GM20431 (cell line): ENCODE measurements at regions not wholly inside any gene's neighbourhood (a gene's known extent, or its start where the extent isn't known, plus 50 kb on each side); places are given as distances from the start of the nearest gene placed in this dataset.
"Not testable (repeated sequence)": the region's sequence is repeated elsewhere in the genome, so short reads cannot be mapped to it uniquely, and the experiment has no call there.

Source experiments
- in situ Hi-C: fragments of 300-500 bp; cut with MseI, MboI; formaldehyde crosslinking; loops from one replicate; pipeline ENCODE4 v1.15.0; 2020; ENCODE audit warnings: low sequenced_read_pairs; ENCODE audit not compliant: unreplicated experiment

DNA sequence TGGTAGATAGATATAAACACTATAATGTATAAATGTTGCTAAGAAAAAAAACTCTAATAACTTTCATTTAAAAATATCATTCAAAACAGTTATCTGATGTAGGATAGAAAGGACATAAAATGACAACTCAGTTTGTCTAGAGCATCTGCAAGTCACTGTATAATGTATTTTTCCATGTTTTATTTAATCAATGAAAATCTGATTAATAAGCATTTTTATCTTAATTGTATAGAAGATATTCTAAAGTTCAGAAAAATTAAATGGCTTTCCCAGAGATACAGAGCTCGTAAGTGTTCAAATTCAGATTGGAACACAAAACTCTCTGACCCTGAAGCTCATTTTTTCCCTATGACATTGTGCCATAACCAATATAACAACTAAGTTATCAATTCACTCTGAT, 295.9 kb upstream of the DCN start:
- in situ Hi-C loops = no loop called here

DNA sequence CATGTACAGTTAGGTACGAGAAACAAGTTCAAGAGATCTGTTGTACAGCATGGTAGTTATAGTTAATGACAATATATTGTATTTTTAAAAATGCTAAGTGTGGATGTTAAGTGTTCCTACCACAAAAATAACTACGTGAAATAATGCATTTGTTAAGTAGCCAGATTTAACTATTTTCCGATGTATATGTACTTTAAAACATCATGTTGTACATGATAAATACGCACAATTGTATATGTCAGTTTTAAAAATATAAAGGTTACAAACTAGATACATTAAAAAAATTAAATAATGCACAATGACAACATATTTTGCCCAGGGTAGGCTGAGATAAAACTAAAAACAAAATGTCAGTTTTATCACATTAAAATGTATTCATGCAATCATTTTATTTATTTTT, 285.1 kb upstream of the DCN start:
- in situ Hi-C loops = no loop called here

- in situ Hi-C loops = no loop called here
These were observed 278.4 kb upstream of the DCN start for GRCh38 chr12:91461061-91461460.

- in situ Hi-C loops = no loop called here
These were observed 277.9 kb upstream of the DCN start for GRCh38 chr12:91460469-91460868.

DNA sequence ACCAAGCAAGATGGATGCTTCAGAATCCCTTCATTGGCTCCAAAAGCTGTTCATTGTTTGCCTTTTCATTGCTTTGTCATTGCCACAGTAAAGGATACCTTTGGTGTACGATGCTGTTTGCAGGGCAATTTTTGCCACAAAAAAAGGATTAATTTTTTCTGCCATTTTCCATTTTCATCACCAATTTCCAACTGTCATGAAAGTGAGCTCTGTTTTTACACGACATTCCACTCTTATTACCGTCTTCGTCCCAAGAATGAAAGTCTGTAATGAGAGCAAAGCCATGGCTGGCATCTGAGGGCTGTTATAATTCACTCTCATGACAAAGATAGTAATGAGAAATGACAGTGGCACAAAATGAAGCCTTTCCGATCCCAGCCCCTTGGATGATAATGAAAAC, 272.7 kb upstream of the DCN start:
- in situ Hi-C loops = no loop called here

- in situ Hi-C loops = no loop called here
These were observed 271.6 kb upstream of the DCN start for GRCh38 chr12:91454179-91454578.

DNA sequence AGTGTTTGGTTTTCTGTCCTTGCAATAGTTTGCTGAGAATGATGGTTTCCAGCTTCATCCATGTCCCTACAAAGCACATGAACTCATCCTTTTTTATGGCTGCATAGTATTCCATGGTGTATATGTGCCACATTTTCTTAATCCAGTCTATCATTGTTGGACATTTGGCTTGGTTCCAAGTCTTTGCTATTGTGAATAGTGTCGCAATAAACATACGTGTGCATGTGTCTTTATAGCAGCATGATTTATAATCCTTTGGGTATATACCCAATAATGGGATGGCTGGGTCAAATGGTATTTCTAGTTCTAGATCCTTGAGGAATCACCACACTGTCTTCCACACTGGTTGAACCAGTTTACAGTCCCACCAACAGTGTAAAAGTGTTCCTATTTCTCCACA, 269.8 kb upstream of the DCN start:
- in situ Hi-C loops = not testable (repeated sequence)

- in situ Hi-C loops = no loop called here
These were observed 259.7 kb upstream of the DCN start for GRCh38 chr12:91441993-91442952.

DNA sequence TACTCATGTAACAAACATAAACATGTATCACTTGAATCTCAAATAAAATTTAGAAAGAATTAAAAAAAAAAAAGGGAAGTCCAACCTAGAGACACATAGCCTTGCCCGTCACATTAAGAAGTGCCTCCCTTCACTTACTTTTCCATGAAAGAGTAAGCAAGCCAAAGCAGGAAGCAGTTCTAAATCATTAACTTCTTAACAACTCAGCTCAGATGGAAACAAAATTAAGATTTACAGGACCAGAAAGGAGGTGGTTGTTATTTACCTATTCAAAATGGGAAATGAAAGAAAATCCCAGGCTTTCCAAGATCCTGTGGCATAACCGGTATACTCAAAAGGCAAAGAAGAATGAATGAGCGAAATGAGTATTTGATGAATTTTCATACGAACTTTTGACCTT, 258.6 kb upstream of the DCN start:
- in situ Hi-C loops = no loop called here

DNA sequence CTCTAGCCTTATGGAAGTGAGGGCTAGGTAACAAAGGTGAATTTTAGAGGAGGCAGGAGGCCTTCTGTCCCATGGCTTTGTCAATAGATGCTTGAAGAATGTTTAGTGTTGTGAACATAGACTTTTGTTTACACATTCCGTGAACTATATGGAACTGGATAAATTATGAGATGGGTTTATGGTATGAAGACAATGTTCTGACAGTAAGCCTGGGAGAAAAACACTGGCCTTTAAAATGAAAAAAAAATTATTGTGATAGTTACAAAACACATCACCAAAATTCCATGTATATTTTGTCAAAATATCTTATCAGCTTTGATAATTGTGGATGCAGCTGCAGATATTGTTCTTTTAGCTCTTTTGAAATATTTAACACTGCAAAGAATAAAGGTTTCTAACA, 251.5 kb upstream of the DCN start:
- in situ Hi-C loops = no loop called here

- in situ Hi-C loops = no loop called here
These were observed 250.1 kb upstream of the DCN start for GRCh38 chr12:91432755-91433154.

DNA sequence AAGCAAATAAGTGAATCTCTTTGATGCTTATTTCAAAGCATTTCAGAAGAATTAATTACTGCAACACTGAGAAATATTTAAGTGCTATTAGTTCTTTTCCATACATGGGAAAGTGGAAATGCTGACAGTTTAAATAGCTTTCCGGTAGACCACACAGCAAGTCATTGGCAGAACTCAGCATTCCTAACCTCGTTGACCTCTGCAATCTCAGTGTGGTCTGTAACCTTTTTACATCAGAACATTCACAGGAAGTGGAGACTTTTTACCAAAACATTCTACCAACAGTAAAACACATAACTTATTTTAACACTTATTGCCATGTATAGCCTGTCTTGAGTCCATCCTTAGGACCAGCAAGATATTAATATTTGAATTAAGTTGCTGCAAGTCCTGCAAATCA, 249.5 kb upstream of the DCN start:
- in situ Hi-C loops = no loop called here

DNA sequence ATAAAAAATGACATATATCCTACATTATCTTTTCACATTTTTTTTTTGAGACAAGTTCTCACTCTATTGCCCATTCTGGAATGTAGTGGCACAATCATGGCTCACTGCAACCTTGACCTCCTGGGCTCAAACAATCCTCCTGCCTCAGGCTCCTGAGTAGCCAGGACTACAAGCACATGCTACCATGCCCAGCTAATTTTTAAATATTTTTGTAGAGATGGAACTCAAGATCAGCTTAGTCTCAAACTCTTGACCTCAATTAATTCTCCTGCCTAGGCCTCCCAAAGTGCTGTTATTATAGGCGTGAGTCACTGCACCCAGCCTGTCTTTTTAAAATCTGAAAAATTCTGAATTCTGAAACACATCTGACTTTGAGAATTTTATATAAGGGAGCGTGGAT, 241.9 kb upstream of the DCN start:
- in situ Hi-C loops = no loop called here

- in situ Hi-C loops = no loop called here
These were observed 241.1 kb upstream of the DCN start for GRCh38 chr12:91423693-91424050.

- in situ Hi-C loops = no loop called here
These were observed 240.4 kb upstream of the DCN start for GRCh38 chr12:91422811-91423692.

DNA sequence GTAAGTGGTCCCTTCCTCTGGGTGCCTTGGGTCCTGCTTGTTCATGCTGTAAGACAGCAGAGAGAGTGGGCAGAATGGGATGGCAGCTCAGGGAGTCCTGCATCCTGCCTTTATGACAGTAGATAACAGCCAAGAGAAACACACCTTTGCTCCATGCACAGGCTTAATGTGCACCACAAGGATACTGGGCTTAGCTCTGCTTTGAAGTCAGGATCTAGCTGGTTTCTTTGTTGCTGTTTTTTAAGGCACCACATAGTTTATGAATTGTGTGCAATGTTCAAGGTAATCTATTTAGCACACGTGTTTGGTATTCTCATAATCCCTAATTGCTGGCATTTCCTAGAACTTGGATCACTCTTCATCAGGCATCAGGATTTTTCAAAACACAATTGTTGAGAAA, 239.5 kb upstream of the DCN start:
- in situ Hi-C loops = no loop called here

DNA sequence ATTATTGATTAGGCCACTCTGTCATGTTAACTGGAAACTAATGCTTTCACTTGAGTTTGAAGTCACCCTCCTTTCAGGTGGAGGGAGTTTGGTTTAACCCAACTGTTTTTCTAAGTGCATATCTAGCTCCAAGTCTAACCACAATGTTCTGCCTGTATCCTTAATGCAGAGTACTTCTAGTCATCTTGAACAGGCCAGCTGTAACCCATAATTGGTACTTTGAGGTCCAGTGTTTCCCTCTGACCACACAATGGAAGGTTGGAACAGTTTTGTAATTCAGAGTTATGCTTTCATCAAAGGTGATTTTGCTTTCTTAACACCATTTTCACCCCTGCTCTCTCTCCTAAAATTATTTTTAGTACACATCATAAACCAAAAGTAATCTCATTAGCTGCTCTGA, 237.2 kb upstream of the DCN start:
- in situ Hi-C loops = no loop called here

DNA sequence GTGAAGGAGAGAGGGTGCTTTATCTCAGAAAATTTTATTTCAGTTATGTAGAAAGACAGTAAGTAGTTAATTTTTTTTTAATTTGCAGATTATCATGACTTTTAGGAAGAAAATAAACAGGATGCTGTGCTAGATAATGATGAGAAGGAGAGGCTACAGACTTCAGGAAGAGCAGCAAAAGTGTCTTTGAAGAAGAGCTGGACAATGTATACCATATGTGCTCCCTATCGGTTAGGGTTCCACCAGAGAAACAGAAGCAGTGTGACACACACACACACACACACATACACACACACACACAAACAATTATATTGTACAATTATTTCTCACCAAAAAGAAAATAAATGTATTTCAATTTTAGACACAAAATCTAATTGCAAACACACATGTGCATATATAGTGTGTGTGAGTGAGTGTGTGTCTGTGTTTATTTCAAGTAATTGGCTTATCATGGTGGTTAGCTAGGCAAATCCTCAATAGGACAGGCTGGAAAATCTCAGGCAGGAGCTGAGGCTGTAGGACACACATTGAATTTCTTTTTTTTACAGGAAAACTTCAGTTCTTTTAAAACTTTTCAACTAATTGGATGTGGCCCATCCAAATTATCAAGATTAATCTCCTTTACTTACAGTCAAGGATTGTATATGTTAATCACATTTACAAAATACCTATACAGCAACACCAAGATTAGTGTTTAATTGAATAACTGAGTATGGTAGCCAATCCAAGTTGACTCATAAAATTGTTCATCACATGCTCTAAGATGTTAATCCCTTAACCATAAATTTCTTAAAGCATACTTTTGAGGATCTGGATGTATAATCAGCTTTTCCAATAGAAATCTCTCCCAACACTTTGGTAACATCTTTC, 235.8 kb upstream of the DCN start:
- in situ Hi-C loops = no loop called here

DNA sequence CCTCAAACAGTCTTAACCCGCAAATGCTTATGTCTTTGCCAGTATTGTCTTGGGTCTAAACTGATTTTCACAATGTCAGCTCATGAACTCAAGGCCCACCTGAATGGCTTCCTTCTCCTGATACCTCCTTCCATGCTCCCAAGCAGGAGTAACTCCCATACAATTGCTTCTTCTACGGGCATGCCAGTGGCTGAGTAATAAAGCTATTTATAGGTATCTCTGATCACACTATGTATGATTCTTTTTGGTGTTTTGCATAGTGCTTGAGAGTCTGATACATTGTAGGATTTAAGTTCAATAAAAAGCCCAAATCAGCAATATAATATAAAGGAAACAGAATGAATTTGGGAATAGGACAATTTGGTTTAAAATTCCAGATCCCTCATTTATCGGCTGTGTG, 235.0 kb upstream of the DCN start:
- in situ Hi-C loops = no loop called here

DNA sequence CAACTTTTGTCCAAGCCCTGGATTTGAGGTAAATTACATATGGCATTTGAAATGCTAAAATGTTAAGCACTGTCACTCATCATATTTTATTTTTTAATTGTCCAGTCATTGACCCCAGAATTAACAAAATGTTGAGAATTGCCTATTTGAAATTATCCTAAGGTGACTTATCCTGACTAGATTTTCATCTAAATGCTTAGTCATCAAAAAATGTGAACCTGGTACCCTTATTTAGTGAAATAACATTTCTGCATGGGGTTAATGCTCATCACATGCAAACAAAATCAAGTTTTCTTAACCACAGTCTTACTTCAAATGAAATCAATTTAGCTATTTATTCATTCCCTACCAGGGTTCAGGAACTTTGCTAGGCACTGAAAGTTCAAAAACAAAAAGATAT, 232.0 kb upstream of the DCN start:
- in situ Hi-C loops = no loop called here
